H1 (cell line): ENCODE measurements at regions not wholly inside any gene's neighbourhood (a gene's known extent, or its start where the extent isn't known, plus 50 kb on each side); places are given as distances from the start of the nearest gene placed in this dataset.

Experiments
- CTCF ChIA-PET: fragments of 300-600 bp; sonication (Branson Sonifier 250); formaldehyde crosslinking; loops from one replicate; lab custom pipeline; 2021; ENCODE audit not compliant: partially characterized antibody; lab: Charles Lee
- POLR2A ChIA-PET: fragments of 300-600 bp; sonication (Branson Sonifier 250); formaldehyde crosslinking; loops from one replicate; lab custom pipeline; 2021; ENCODE audit warnings: inconsistent platforms; ENCODE audit not compliant: partially characterized antibody; lab: Charles Lee
- DNase-seq, 2 experiments: peaks; one replicate each; pipeline versions ENCODE4 v3.0.0 to v3.0.0-alpha.2; 2010 to 2022; ENCODE audit warnings: low spot score in 2 of 2, low read depth in 1 of 2, mixed read lengths in 1 of 2
- FAIRE-seq: peaks from 2 replicates; lab custom pipeline; 2011; peaks lifted over from hg19 to GRCh38; lab: Jason Lieb, UNC
- H2AFZ ChIP-seq: 2 replicates; pipeline ENCODE4 v1.8.1; 2012; ENCODE audit warnings: low read length, inconsistent platforms
- H2AK5ac ChIP-seq: 2 replicates; pipeline ENCODE4 v1.6.1; 2013; ENCODE audit warnings: low read depth, low read length
- H2BK120ac ChIP-seq: replicated peaks from 2 replicates; pipeline ENCODE3; 2013; ENCODE audit warnings: low read depth, low read length, inconsistent platforms
- H2BK12ac ChIP-seq: 2 replicates; pipeline ENCODE4 v1.6.1; 2013; ENCODE audit warnings: low read depth, low read length
- H2BK15ac ChIP-seq: 2 replicates; pipeline ENCODE4 v1.6.1; 2013; ENCODE audit warnings: low read length
- H2BK20ac ChIP-seq: 2 replicates; pipeline ENCODE4 v1.6.1; 2013; ENCODE audit warnings: low read length
- H2BK5ac ChIP-seq: 2 replicates; pipeline ENCODE4 v1.6.1; 2013; ENCODE audit warnings: low read depth, low read length
- H3K14ac ChIP-seq: 2 replicates; pipeline ENCODE4 v1.6.1; 2013; ENCODE audit warnings: inconsistent platforms; ENCODE audit not compliant: insufficient read length
- H3K18ac ChIP-seq: 2 replicates; pipeline ENCODE4 v1.6.1; 2013; ENCODE audit warnings: low read length; ENCODE audit errors: extremely low read depth
- H3K23ac ChIP-seq: 2 replicates; pipeline ENCODE4 v1.6.1; 2013; ENCODE audit warnings: inconsistent platforms; ENCODE audit not compliant: insufficient read length
- H3K23me2 ChIP-seq: 2 replicates; pipeline ENCODE4 v1.6.1; 2013; ENCODE audit warnings: low read depth, low read length
- H3K27ac ChIP-seq: 2 replicates; pipeline ENCODE4 v1.6.1; 2011; ENCODE audit warnings: low read depth, low read length, inconsistent platforms
- H3K27me3 ChIP-seq, 4 experiments: replicated peaks in 1 of 4; 1 replicate in 1 of 4; 2 replicates in 3 of 4; pipeline versions ENCODE4 v1.6.1 to v1.8.1; 2011 to 2013; ENCODE audit warnings: low read length in 3 of 4, mild to moderate bottlenecking in 3 of 4, inconsistent platforms in 2 of 4, mixed read lengths in 2 of 4, moderate library complexity in 1 of 4; ENCODE audit not compliant: control insufficient read depth in 3 of 4, insufficient read depth in 3 of 4; ENCODE audit errors: extremely low read depth in 1 of 4
- H3K36me3 ChIP-seq, 4 experiments: 2 replicates each; pipeline versions ENCODE4 v1.6.1 to v1.8.1; 2011 to 2013; ENCODE audit warnings: mild to moderate bottlenecking in 4 of 4, low read length in 3 of 4, moderate library complexity in 2 of 4, control low read depth in 1 of 4, inconsistent platforms in 1 of 4; ENCODE audit not compliant: insufficient read depth in 4 of 4, control insufficient read depth in 2 of 4
- H3K4ac ChIP-seq: replicated peaks from 2 replicates; pipeline ENCODE3; 2013; ENCODE audit warnings: low read length, low read depth, mixed read lengths, inconsistent platforms; ENCODE audit not compliant: insufficient read length
- H3K4me1 ChIP-seq, 4 experiments: replicated peaks in 1 of 4; 1 replicate in 1 of 4; 2 replicates in 3 of 4; pipeline versions ENCODE4 v1.6.1 to v1.8.1; 2011 to 2013; ENCODE audit warnings: low read length in 3 of 4, inconsistent platforms in 2 of 4, mixed read lengths in 1 of 4; ENCODE audit not compliant: insufficient read depth in 4 of 4, control insufficient read depth in 3 of 4
- H3K4me2 ChIP-seq, 2 experiments: 2 replicates each; pipeline versions ENCODE4 v1.6.1 to v1.8.1; 2011 to 2013; ENCODE audit warnings: low read depth in 2 of 2, low read length in 2 of 2, control low read depth in 1 of 2, inconsistent platforms in 1 of 2, mild to moderate bottlenecking in 1 of 2; ENCODE audit not compliant: insufficient read depth in 1 of 2
- H3K4me3 ChIP-seq, 4 experiments: fragments of 200-600, 300-600 bp in 1 of 4; sonication (generic), shearing (Covaris generic), sonication (Bioruptor Twin) in 1 of 4; 2 replicates each; pipeline versions ENCODE4 v1.5.1 to v1.8.1; 2011 to 2016; ENCODE audit warnings: low read length in 4 of 4, low read depth in 3 of 4, control low read depth in 2 of 4, inconsistent platforms in 2 of 4, mild to moderate bottlenecking in 2 of 4, mixed read lengths in 1 of 4, moderate library complexity in 1 of 4; ENCODE audit not compliant: insufficient read depth in 2 of 4; ENCODE audit errors: extremely low read depth in 1 of 4
- H3K56ac ChIP-seq: replicated peaks from 2 replicates; pipeline ENCODE3; 2013; ENCODE audit warnings: low read depth, mild to moderate bottlenecking, mixed read lengths, low read length, inconsistent platforms; ENCODE audit not compliant: insufficient read length
- H3K79me1 ChIP-seq: 2 replicates; pipeline ENCODE4 v1.6.1; 2013; ENCODE audit warnings: low read depth, low read length, control low read depth
- H3K79me2 ChIP-seq, 2 experiments: 2 replicates each; pipeline versions ENCODE4 v1.6.1 to v1.8.1; 2012 to 2013; ENCODE audit warnings: low read length in 2 of 2, mild to moderate bottlenecking in 2 of 2, inconsistent platforms in 1 of 2; ENCODE audit not compliant: insufficient read depth in 2 of 2, control insufficient read depth in 1 of 2
- H3K9ac ChIP-seq, 4 experiments: replicated peaks in 1 of 4; 1 replicate in 1 of 4; 2 replicates in 3 of 4; pipeline versions ENCODE4 v1.6.1 to v1.8.1; 2011 to 2013; ENCODE audit warnings: low read depth in 3 of 4, low read length in 3 of 4, control low read depth in 2 of 4, mild to moderate bottlenecking in 2 of 4, moderate library complexity in 2 of 4, inconsistent platforms in 1 of 4; ENCODE audit errors: extremely low read depth in 1 of 4
- H3K9me3 ChIP-seq, 2 experiments: 2 replicates each; pipeline versions ENCODE4 v1.6.1 to v1.8.1; 2012 to 2013; ENCODE audit warnings: mild to moderate bottlenecking in 2 of 2, moderate library complexity in 2 of 2, control low read depth in 1 of 2, inconsistent platforms in 1 of 2, low read depth in 1 of 2, low read length in 1 of 2, mixed read lengths in 1 of 2; ENCODE audit not compliant: insufficient read depth in 2 of 2
- H4K20me1 ChIP-seq, 2 experiments: replicated peaks in 1 of 2; 2 replicates each; pipeline versions ENCODE3 to v1.8.1; 2011 to 2013; ENCODE audit warnings: inconsistent platforms in 2 of 2, low read length in 2 of 2, mild to moderate bottlenecking in 1 of 2; ENCODE audit not compliant: insufficient read depth in 2 of 2, control insufficient read depth in 1 of 2
- H4K5ac ChIP-seq: 2 replicates; pipeline ENCODE4 v1.6.1; 2013; ENCODE audit warnings: low read length, low read depth, mixed read lengths, inconsistent platforms; ENCODE audit not compliant: insufficient read length
- H4K8ac ChIP-seq: 2 replicates; pipeline ENCODE4 v1.8.0; 2013; ENCODE audit warnings: mild to moderate bottlenecking, moderate library complexity, low read length, inconsistent platforms; ENCODE audit not compliant: insufficient read depth; ENCODE audit errors: extremely low read depth
- H4K91ac ChIP-seq: replicated peaks from 2 replicates; pipeline ENCODE3; 2013; ENCODE audit warnings: low read length, mixed read lengths, inconsistent platforms; ENCODE audit not compliant: insufficient read length
- ATF3 ChIP-seq: IDR thresholded peaks from 2 replicates; pipeline ENCODE4 v1.6.1; 2011; ENCODE audit warnings: low read depth, mild to moderate bottlenecking, low read length; ENCODE audit not compliant: insufficient read depth
- SRF ChIP-seq: IDR thresholded peaks from 2 replicates; pipeline ENCODE4 v1.6.1; 2011; ENCODE audit warnings: mild to moderate bottlenecking, low read depth, low read length, moderate library complexity
- WGBS, 2 experiments: shearing (Covaris generic) in 1 of 2; methylation state at CpG; one replicate each; pipeline versions ENCODE4 v1.1.6 to v1.1.7; 2013 to 2015; ENCODE audit warnings: low lambda C conversion rate in 2 of 2, mixed read lengths in 2 of 2, inconsistent platforms in 1 of 2, low coverage in 1 of 2, missing lambda C conversion rate in 1 of 2; ENCODE audit not compliant: insufficient replicate concordance in 2 of 2, insufficient coverage in 1 of 2, insufficient read length in 1 of 2; ENCODE audit errors: extremely low coverage in 1 of 2, missing lambda C conversion rate in 1 of 2; 5-methylcytosine and 5-hydroxymethylcytosine counted together

DNA sequence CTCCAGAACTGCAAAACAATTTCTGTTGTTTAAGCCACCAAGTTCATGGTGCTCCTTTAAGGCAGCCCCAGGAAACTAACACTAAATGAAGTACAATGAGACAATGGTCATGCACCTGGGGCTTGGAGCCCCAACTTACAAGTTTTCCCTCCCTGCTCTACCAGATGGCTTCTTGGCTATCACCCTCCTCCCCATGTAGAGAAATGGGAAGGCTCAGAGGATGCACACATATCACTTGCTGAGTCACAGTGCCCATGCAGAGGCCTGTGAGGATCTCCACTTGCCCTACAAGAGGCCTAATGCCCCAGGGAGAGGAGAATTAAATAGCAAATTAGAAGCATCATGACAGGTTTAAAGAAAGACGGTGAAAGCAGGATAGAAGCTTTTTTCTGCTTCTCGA, 270.9 kb downstream of the TTC32 start:
- Histone ChIP-seq H3K9me3 (no peaks in the 10 kb centered on the region), H4K91ac (no peak overlapping the region), H3K79me2 (no peaks in the 10 kb centered on the region), H4K20me1 (no peaks in the 10 kb centered on the region), H3K14ac (no peak overlapping the region), H3K27me3 (no peaks in the 10 kb centered on the region), H4K5ac (no peak overlapping the region), H2BK20ac (no peak overlapping the region), H2BK15ac (no peak overlapping the region), H3K4me3 (no peak overlapping the region), H3K23me2 (no peaks in the 10 kb centered on the region), H3K27ac (no peak overlapping the region), H2AFZ (no peak overlapping the region), H2BK120ac (no peak overlapping the region), H4K8ac (no peak overlapping the region), H2AK5ac (no peak overlapping the region), H3K79me1 (no peaks in the 10 kb centered on the region), H3K4me1 (no peaks in the 10 kb centered on the region), H3K4me2 (no peak overlapping the region), H3K23ac (no peak overlapping the region), H3K36me3 (no peaks in the 10 kb centered on the region), H3K4ac (no peak overlapping the region), H3K9ac (no peak overlapping the region), H3K56ac (no peak overlapping the region), H2BK5ac (no peak overlapping the region), H2BK12ac (no peak overlapping the region), H3K18ac (no peak overlapping the region)
- ChIA-PET CTCF (interaction anchor here (0.7 to 1.1 kb wide), 2 partner anchors 260 to 853 kb away, joined by 3 read pairs; no protein-coding TSS in a partner anchor), POLR2A (no interaction called here)
- DNase-seq (no peak), FAIRE-seq (no peak)
- TF ChIP-seq SRF = no peak
- no peak for TF ChIP-seq ATF3
- WGBS, 2 experiments = 87% methylated on average over 2 of the region's 2 CpGs; no CpG with 5 or more reads in 1 of the 2 experiments
